ENCODE measurements at regions not wholly inside any gene's neighbourhood (a gene's known extent, or its start where the extent isn't known, plus 50 kb on each side); places are given as distances from the start of the nearest gene placed in this dataset.
"Not testable (repeated sequence)": the region's sequence is repeated elsewhere in the genome, so short reads cannot be mapped to it uniquely, and the experiment has no call there.

DNA sequence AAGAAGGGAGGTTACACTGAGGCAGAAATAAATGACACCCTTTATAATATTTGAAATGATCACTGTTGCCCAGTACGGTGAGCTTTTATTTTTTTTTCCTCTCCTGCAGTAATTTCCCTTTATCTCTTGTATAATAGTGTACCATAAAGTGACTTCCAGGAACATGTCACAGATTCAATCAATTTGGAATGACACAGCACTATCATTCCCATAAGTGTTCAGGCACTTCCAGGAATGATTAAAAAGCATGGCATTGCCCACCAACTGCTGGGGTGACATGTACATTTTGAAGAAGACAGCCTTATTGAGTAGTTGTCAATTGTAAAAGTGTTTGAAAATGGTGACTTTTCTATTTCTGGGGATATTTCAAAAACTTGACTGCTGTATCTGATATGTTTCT is 1700.9 kb upstream of the NUDT12 start:
- DNase-seq: no peak

DNA sequence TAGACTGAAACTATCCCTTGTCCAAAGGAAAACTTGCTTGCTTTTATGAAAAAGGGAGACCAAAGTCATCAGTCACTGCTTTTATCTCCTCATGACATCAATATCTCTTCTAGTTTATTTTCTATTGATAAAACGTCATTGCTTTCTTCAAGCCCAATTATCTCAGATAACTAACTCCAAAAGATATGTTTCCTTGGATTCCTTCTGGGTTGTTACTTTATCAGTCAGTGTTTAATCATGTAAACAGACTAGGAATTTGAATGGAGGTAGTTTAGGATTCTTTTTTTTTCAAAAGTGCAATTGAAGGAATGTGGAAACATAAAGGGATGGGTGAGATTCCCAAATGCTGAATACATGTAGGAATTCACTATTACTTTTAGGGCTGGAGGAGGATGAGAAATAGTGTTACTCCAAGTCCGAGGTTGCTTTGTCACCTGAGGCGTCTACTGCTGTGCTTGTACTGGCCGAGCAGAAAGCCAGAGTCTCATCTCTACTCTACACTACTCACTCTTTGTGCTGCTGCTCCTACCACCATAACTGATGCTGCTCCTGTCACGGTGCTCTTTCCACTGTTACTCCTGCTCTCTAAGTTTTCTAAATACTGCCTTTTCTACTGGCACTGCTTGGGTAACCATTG is 1697.1 kb upstream of the NUDT12 start:
- no peak for DNase-seq

- no peak for DNase-seq
These were observed 1676.0 kb upstream of the NUDT12 start for GRCh38 chr5:105238561-105238960.

GRCh38 chr5:105230516-105231157 is 1668.0 kb upstream of the NUDT12 start:
- DNase-seq: no peak

DNA sequence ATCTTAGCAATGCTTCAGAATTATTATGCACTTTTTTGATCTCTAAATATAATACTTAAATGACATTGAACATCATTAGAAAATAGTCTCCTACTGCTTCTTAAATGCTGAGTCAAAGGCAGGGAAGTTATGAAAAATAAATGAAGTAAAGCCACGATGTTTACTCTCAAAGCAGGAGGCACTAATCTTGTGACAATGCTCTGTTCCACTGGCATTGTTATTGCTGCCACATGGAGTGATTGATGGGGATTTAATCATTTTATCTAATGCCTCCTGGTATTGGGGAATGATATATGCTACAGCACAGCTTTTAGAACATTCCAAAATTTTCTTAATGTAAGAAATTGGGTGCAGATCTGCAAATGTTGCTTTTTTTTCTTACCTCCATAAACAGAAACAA is 1655.4 kb upstream of the NUDT12 start:
- no peak for DNase-seq

GRCh38 chr5:105213078-105213477 is 1650.5 kb upstream of the NUDT12 start:
- no peak for DNase-seq

DNA sequence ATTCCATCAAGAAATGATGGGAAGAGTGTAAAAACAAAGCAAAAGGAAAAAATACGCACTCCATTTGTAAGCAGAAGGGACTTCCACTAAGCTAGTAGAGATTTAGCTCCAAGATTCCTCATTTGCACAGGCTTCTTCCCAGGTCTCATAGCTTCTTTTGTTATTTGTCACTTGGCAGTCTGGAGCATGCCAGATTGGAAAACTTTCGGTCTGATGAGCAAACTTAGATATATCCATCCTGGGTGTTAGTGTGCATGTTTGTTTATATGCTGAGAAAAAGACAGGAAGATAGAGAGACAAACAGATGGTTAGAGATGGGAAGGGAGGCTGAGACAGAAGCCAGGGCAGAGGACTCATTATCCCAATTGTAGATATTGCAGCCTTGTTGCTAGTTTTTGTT is 1644.5 kb upstream of the NUDT12 start:
- DNase-seq: no peak

- DNase-seq: no peak
These were observed 1634.9 kb upstream of the NUDT12 start for GRCh38 chr5:105197531-105197930.

DNA sequence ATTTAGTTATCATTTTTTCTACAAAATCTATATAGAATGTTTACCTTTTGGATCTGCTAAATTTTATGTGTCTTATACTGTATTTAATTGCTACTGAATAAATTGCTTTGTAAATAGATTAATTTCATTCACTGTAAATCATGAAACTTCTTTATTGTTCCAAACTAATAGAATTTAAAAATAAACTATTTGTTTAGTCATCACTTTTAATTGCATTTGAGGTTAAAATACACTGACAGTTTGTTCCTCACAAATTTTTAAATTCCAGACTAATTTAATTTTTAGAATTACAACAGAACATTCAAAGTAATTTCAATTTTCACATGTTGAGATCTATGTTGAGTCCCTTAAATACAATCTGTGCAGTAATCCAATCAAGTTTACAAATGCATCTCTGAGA is 1633.2 kb upstream of the NUDT12 start:
- DNase-seq: no peak

DNA sequence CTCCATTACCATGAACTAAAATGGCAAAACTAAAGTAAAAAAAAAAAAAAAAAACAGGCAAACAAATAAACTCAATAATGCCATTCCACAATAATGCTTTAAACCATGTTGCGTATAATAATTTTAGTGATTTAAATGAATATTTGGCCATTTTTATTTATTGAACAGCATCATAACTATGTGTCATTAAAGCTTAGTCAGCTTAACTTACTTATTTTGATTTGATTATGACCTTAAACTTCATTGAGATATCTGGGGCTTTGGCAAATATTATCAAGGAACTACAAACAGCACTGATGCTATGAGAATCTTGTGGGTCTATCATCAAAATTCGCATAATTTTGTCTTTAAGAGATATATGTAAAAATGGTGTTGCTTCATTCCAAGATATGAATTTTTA is 1610.3 kb upstream of the NUDT12 start:
- DNase-seq: no peak

DNA sequence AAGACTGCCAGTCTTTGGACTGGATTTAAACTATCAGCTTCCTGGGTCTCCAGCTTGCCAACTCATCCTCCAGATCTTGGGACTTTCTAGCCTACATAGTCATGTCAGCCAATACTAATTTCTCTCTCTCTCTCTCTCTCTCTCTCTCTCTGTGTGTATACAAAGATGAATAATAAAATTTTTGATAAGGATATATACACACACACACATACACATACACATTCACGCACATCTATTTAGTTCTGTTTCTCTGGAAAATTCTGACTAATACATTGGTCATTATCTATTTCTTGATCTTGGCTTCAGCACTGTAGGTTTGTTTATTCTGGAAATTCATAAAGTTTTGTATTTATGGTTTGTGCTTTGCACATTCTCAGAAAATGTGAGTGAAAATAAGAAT is 1606.2 kb upstream of the NUDT12 start:
- no peak for DNase-seq

DNA sequence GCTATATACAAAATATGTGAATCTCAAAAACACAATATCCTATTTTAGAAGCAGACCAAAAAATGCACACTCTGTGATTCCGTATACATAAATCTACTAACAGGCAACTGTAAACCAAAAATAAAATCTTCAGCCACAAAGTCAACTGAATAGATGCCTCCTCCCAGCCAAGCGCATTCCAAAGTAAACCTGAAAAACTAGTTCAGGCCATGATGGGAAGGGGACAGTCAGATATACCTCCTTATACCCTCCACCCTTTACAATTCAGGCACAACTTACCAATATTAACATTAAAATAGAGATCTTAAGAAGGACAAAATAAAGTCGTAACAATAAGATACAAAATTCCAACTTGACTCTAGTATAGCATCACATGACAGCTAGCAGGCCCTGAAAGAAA is 1604.5 kb upstream of the NUDT12 start:
- no peak for DNase-seq

GRCh38 chr5:105163547-105163946 is 1601.0 kb upstream of the NUDT12 start:
- no peak for DNase-seq

DNA sequence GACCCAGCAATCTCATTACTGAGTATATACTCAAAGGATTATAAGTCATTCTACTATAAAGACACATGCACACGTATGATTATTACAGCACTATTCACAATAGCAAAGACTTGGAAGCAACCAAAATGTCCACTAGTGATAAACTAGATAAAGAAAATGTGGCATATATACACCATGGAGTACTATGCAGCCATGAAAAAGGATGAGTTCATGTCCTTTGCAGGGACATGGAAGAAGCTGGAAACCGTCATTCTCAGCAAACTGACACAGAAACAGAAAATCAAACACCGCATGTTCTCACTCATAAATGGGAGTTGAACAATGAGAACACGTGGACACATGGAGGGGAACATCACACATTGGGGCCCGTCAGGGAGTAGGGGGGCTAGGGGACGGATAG is 1600.0 kb upstream of the NUDT12 start:
- not testable (repeated sequence) for DNase-seq

- DNase-seq: no peak
These were observed 1595.9 kb upstream of the NUDT12 start for GRCh38 chr5:105158526-105158925.

DNA sequence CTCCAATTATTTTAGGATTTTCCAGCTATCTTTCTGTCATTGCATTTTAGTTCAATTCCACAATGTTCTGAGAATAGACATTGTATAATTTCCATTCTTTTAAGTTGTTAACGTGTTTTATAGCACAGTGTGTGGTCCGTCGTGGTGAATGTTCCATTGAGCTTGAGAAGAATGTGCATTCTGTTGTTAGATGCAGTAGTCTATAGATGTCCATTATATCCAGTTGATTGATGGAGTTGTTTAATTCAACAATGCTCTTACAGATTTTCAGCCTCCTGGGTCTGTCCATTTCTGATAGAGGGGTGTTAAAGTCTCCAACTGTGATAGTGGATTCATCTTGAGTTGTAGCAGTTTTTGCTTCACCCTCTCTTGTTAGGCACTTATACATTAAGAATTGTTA is 1587.7 kb upstream of the NUDT12 start:
- no peak for DNase-seq

GRCh38 chr5:105146867-105147266 is 1584.3 kb upstream of the NUDT12 start:
- no peak for DNase-seq

DNA sequence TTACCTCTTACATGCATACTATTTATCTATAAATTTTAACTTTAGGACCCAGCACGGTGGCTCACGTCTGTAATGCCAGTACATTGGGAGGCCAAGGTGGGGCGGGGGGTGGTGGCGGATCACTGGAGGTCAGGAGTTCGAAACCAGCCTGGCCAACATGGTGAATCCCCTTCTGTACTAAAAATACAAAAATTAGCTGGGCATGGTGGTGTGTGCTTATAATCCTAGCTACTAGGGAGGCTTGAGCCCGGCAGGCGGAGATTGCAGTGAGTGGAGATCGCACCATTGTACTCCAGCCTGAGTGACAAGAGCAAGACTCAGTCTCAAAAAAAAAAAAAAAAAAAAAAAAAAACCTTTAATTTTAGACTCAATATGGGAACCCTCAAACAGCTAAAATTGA is 1582.6 kb upstream of the NUDT12 start:
- no peak for DNase-seq

GRCh38 chr5:105134328-105134727 is 1571.7 kb upstream of the NUDT12 start:
- DNase-seq: no peak

- DNase-seq: no peak
These were observed 1570.5 kb upstream of the NUDT12 start for GRCh38 chr5:105133087-105133486.

GRCh38 chr5:105132581-105132980 is 1570.0 kb upstream of the NUDT12 start:
- DNase-seq: no peak

- DNase-seq: no peak
These were observed 1568.5 kb upstream of the NUDT12 start for GRCh38 chr5:105131045-105131444.

GRCh38 chr5:105101577-105101976 is 1539.0 kb upstream of the NUDT12 start:
- no peak for DNase-seq

DNA sequence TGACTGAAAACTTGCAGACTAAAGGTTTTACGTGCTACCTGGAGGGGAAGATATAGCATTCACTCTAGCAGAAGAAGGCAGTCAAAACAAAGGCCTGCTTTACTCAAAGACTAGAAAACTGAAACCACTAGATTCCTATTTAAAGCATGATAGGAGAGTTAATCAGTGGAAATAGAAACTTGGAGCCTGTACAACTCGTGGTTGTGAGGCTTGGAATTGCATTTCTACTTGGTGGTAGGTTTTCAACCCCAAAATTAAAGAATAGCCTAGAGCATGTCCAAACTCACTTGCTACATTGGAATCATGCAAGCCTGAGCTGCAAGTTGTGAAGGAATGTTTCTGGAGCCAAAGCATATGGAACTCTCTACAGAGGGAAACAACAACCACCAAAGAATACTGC is 1526.4 kb upstream of the NUDT12 start:
- DNase-seq: no peak

- DNase-seq: no peak
These were observed 1525.5 kb upstream of the NUDT12 start for GRCh38 chr5:105088102-105088501.

All from hippocampal formation (tissue), 2 donors.